ENCODE measurements at regions not wholly inside any gene's neighbourhood (a gene's known extent, or its start where the extent isn't known, plus 50 kb on each side); places are given as distances from the start of the nearest gene placed in this dataset.

DNA sequence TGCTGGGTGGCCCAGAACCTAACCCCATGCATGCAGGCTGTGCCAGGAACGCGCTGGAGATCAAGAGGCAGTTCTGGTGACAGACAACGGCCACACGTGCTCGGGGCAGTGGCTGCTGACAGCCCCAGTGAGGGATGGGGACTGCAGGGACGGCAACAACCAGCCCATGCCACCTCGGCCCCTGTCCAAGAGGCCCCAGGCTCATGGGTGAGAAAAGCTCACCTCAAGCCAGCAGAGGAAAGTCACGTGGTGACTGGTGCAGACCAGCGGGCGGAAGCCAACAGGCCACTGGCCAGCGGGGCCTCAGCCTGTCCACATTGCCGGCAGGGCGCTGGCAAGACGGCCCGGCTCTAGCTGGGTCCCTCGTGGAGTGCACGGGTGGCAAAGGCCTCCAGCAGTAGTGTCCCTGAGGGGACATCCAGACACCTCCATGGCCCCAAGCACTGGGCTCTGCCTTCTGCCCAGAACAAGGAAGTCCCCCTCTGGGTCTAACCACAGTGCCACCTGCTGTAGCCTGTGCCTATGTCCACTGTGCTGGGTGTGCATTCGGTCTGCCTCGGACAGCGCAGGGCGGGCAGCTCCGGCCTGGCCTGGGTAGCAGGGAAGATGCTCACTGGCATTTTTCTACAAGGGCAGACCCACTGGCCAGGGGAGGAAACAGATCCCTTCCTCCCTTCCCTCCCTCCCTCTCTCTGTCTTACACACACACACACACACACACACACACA lies 134.1 kb downstream of the NCOR2 start:
- TF ChIP-seq, protein P1, sequence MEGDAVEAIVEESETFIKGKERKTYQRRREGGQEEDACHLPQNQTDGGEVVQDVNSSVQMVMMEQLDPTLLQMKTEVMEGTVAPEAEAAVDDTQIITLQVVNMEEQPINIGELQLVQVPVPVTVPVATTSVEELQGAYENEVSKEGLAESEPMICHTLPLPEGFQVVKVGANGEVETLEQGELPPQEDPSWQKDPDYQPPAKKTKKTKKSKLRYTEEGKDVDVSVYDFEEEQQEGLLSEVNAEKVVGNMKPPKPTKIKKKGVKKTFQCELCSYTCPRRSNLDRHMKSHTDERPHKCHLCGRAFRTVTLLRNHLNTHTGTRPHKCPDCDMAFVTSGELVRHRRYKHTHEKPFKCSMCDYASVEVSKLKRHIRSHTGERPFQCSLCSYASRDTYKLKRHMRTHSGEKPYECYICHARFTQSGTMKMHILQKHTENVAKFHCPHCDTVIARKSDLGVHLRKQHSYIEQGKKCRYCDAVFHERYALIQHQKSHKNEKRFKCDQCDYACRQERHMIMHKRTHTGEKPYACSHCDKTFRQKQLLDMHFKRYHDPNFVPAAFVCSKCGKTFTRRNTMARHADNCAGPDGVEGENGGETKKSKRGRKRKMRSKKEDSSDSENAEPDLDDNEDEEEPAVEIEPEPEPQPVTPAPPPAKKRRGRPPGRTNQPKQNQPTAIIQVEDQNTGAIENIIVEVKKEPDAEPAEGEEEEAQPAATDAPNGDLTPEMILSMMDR (conservative IDR thresholded peaks at IDR 0.05; ENCODE audit: low read length), result no peak
- no peak for TF ChIP-seq EZH2phosphoT487 (IDR thresholded peaks at IDR 0.05; ENCODE audit: borderline replicate concordance, low read depth, low read length)

Measured in OCI-LY7 (cell line).